ENCODE measurements at regions not wholly inside any gene's neighbourhood (a gene's known extent, or its start where the extent isn't known, plus 50 kb on each side); places are given as distances from the start of the nearest gene placed in this dataset.

- TF ChIP-seq CTCF (IDR thresholded peaks at IDR 0.05; ENCODE audit: insufficient read depth, low read length, poor library complexity, severe bottlenecking) (no peak), EZH2phosphoT487 (conservative IDR thresholded peaks at IDR 0.05; ENCODE audit: low read length) (no peak)
These were observed 63.2 kb upstream of the CDH12 start for GRCh38 chr5:22916393-22916792.

All from SU-DHL-6 (cell line).